Bronchial epithelial cell (primary cell): ENCODE measurements at regions not wholly inside any gene's neighbourhood (a gene's known extent, or its start where the extent isn't known, plus 50 kb on each side); places are given as distances from the start of the nearest gene placed in this dataset.

Experiments used
- DNase-seq: peaks from one replicate; pipeline ENCODE4 v3.0.0-alpha.2; 2010; ENCODE audit warnings: low read depth
- FAIRE-seq: peaks from 2 replicates; lab custom pipeline; 2011; peaks lifted over from hg19 to GRCh38; lab: Jason Lieb, UNC
- H3K27me3 ChIP-seq: 2 replicates; pipeline ENCODE4 v1.5.1; 2011; ENCODE audit warnings: low read length; ENCODE audit not compliant: control insufficient read depth, insufficient read depth
- H3K36me3 ChIP-seq: 2 replicates; pipeline ENCODE4 v1.5.1; 2011; ENCODE audit warnings: low read length; ENCODE audit not compliant: control insufficient read depth, insufficient read depth
- H3K4me3 ChIP-seq: 2 replicates; pipeline ENCODE4 v1.5.1; 2011; ENCODE audit warnings: mild to moderate bottlenecking, low read depth, low read length, control low read depth
- CTCF ChIP-seq: IDR thresholded peaks from 2 replicates; pipeline ENCODE4 v1.5.1; 2011; ENCODE audit warnings: mild to moderate bottlenecking, moderate library complexity, low read length, control low read depth, inconsistent platforms; ENCODE audit not compliant: insufficient read depth, severe bottlenecking

GRCh38 chr15:47610736-47611135, 106.6 kb upstream of the SEMA6D start:
- H3K36me3 ChIP-seq, result no peaks in the 10 kb centered on the region
- no peaks in the 10 kb centered on the region for H3K27me3 ChIP-seq
- DNase-seq, result no peak
- no peak for FAIRE-seq
- no peak for TF ChIP-seq CTCF
- no peak overlapping the region for H3K4me3 ChIP-seq

GRCh38 chr15:47614360-47615011, 102.8 kb upstream of the SEMA6D start:
- H3K4me3 ChIP-seq, result no peak overlapping the region
- no peaks in the 10 kb centered on the region for H3K27me3 ChIP-seq
- FAIRE-seq (no peak), DNase-seq (no peak)
- no peak for TF ChIP-seq CTCF
- no peaks in the 10 kb centered on the region for H3K36me3 ChIP-seq

- DNase-seq (peak; percentile 11), FAIRE-seq (no peak)
- Histone ChIP-seq H3K36me3 (no peaks in the 10 kb centered on the region), H3K4me3 (no peak overlapping the region), H3K27me3 (no peaks in the 10 kb centered on the region)
- no peak for TF ChIP-seq CTCF
Observed at GRCh38 chr15:47616876-47617275, 100.4 kb upstream of the SEMA6D start.

- Histone ChIP-seq H3K36me3 (no peaks in the 10 kb centered on the region), H3K4me3 (no peak overlapping the region), H3K27me3 (no peaks in the 10 kb centered on the region)
- FAIRE-seq (no peak), DNase-seq (no peak)
- TF ChIP-seq CTCF, result no peak
Observed at GRCh38 chr15:47618241-47618640, 99.1 kb upstream of the SEMA6D start.

GRCh38 chr15:47620960-47621681, 96.2 kb upstream of the SEMA6D start:
- Histone ChIP-seq H3K4me3 (no peak overlapping the region), H3K27me3 (no peaks in the 10 kb centered on the region), H3K36me3 (no peaks in the 10 kb centered on the region)
- TF ChIP-seq CTCF, result no peak
- peak; percentile 32 for FAIRE-seq
- DNase-seq, result peak; percentile 88
